HepG2 (cell line): ENCODE measurements at regions not wholly inside any gene's neighbourhood (a gene's known extent, or its start where the extent isn't known, plus 50 kb on each side); places are given as distances from the start of the nearest gene placed in this dataset.

Experiments used
- ATF7 ChIP-seq, 2 experiments: fragments of 450-650 bp in 1 of 2; sonication (generic) in 1 of 2; formaldehyde crosslinking in 1 of 2; IDR thresholded peaks; 2 replicates each; pipeline versions ENCODE4 v1.4.0 to v1.6.1; 2016 to 2020; ENCODE audit warnings: antibody characterized with exemption in 1 of 2, mild to moderate bottlenecking in 1 of 2, missing genetic modification reagents in 1 of 2
- ELK4 ChIP-seq: sonication (generic); formaldehyde crosslinking; IDR thresholded peaks from 2 replicates; pipeline ENCODE4 v1.9.0; 2021; ENCODE audit warnings: missing genetic modification reagents, borderline replicate concordance
- EZH2 ChIP-seq: conservative IDR thresholded peaks from 2 replicates; pipeline ENCODE4 v1.6.1; 2012; ENCODE audit warnings: mild to moderate bottlenecking, low read depth, low read length, moderate library complexity
- GABPA ChIP-seq, 2 experiments: IDR thresholded peaks; 2 replicates each; pipeline ENCODE4 v1.6.1; 2011 to 2016; ENCODE audit warnings: low read depth in 2 of 2, low read length in 1 of 2, missing biosample characterization in 1 of 2, missing genetic modification characterization in 1 of 2
- HOXD1 ChIP-seq: sonication (generic); formaldehyde crosslinking; IDR thresholded peaks from 2 replicates; pipeline ENCODE4 v1.5.0; 2020; ENCODE audit warnings: missing genetic modification reagents
- MAX ChIP-seq: IDR thresholded peaks from 2 replicates; pipeline ENCODE4 v1.6.1; 2012; ENCODE audit warnings: inconsistent platforms
- NR3C1 ChIP-seq: sonication (generic); formaldehyde crosslinking; IDR thresholded peaks from 2 replicates; pipeline ENCODE4 v1.4.0; 2020; ENCODE audit warnings: missing genetic modification reagents
- SMARCC2 ChIP-seq: fragments of 450-650 bp; IDR thresholded peaks from 2 replicates; pipeline ENCODE4 v1.6.1; 2017; ENCODE audit warnings: antibody characterized with exemption, mild to moderate bottlenecking
- TEF ChIP-seq: sonication (generic); formaldehyde crosslinking; IDR thresholded peaks from 2 replicates; pipeline ENCODE4 v1.5.0; 2020; ENCODE audit warnings: missing genetic modification reagents
- ZFP36L1 ChIP-seq: sonication (generic); formaldehyde crosslinking; IDR thresholded peaks from 2 replicates; pipeline ENCODE4 v1.8.0; 2022; ENCODE audit warnings: mild to moderate bottlenecking, missing genetic modification reagents, moderate library complexity
- TF ChIP-seq, protein P1 (sequence below): sonication (generic); formaldehyde crosslinking; IDR thresholded peaks from 2 replicates; pipeline ENCODE4 v1.5.0; 2020; ENCODE audit warnings: mild to moderate bottlenecking, missing genetic modification reagents, moderate library complexity
- TF ChIP-seq, protein P2 (sequence below): sonication (generic); formaldehyde crosslinking; IDR thresholded peaks from 2 replicates; pipeline ENCODE4 v1.4.0; 2020; ENCODE audit warnings: mild to moderate bottlenecking, missing genetic modification reagents
- TF ChIP-seq, protein P3 (sequence below): sonication (generic); formaldehyde crosslinking; IDR thresholded peaks from 2 replicates; pipeline ENCODE4 v1.4.0; 2020; ENCODE audit warnings: mild to moderate bottlenecking, missing genetic modification reagents

GRCh38 chr3:15989419-15989818 is 185.1 kb upstream of the GALNT15 start:
- TF ChIP-seq, protein P1, sequence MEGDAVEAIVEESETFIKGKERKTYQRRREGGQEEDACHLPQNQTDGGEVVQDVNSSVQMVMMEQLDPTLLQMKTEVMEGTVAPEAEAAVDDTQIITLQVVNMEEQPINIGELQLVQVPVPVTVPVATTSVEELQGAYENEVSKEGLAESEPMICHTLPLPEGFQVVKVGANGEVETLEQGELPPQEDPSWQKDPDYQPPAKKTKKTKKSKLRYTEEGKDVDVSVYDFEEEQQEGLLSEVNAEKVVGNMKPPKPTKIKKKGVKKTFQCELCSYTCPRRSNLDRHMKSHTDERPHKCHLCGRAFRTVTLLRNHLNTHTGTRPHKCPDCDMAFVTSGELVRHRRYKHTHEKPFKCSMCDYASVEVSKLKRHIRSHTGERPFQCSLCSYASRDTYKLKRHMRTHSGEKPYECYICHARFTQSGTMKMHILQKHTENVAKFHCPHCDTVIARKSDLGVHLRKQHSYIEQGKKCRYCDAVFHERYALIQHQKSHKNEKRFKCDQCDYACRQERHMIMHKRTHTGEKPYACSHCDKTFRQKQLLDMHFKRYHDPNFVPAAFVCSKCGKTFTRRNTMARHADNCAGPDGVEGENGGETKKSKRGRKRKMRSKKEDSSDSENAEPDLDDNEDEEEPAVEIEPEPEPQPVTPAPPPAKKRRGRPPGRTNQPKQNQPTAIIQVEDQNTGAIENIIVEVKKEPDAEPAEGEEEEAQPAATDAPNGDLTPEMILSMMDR (CRISPR knock-in tag) = 0 out of 2 replicates have a peak, but pooled peaks have one; percentile 12
- TF ChIP-seq, protein P2, sequence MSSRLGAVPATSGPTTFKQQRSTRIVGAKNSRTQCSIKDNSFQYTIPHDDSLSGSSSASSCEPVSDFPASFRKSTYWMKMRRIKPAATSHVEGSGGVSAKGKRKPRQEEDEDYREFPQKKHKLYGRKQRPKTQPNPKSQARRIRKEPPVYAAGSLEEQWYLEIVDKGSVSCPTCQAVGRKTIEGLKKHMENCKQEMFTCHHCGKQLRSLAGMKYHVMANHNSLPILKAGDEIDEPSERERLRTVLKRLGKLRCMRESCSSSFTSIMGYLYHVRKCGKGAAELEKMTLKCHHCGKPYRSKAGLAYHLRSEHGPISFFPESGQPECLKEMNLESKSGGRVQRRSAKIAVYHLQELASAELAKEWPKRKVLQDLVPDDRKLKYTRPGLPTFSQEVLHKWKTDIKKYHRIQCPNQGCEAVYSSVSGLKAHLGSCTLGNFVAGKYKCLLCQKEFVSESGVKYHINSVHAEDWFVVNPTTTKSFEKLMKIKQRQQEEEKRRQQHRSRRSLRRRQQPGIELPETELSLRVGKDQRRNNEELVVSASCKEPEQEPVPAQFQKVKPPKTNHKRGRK (CRISPR knock-in tag) = no peak
- no peak for TF ChIP-seq SMARCC2
- no peak for TF ChIP-seq NR3C1 (CRISPR knock-in tag)
- TF ChIP-seq ZFP36L1 (CRISPR knock-in tag) = no peak
- TF ChIP-seq, protein P3, sequence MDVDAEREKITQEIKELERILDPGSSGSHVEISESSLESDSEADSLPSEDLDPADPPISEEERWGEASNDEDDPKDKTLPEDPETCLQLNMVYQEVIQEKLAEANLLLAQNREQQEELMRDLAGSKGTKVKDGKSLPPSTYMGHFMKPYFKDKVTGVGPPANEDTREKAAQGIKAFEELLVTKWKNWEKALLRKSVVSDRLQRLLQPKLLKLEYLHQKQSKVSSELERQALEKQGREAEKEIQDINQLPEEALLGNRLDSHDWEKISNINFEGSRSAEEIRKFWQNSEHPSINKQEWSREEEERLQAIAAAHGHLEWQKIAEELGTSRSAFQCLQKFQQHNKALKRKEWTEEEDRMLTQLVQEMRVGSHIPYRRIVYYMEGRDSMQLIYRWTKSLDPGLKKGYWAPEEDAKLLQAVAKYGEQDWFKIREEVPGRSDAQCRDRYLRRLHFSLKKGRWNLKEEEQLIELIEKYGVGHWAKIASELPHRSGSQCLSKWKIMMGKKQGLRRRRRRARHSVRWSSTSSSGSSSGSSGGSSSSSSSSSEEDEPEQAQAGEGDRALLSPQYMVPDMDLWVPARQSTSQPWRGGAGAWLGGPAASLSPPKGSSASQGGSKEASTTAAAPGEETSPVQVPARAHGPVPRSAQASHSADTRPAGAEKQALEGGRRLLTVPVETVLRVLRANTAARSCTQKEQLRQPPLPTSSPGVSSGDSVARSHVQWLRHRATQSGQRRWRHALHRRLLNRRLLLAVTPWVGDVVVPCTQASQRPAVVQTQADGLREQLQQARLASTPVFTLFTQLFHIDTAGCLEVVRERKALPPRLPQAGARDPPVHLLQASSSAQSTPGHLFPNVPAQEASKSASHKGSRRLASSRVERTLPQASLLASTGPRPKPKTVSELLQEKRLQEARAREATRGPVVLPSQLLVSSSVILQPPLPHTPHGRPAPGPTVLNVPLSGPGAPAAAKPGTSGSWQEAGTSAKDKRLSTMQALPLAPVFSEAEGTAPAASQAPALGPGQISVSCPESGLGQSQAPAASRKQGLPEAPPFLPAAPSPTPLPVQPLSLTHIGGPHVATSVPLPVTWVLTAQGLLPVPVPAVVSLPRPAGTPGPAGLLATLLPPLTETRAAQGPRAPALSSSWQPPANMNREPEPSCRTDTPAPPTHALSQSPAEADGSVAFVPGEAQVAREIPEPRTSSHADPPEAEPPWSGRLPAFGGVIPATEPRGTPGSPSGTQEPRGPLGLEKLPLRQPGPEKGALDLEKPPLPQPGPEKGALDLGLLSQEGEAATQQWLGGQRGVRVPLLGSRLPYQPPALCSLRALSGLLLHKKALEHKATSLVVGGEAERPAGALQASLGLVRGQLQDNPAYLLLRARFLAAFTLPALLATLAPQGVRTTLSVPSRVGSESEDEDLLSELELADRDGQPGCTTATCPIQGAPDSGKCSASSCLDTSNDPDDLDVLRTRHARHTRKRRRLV (CRISPR knock-in tag) = no peak
- TF ChIP-seq ATF7 (IDR thresholded peaks at IDR 0.05) = no peak
- TF ChIP-seq ATF7 (CRISPR knock-in tag; IDR thresholded peaks at IDR 0.05) = no peak
- TF ChIP-seq GABPA (IDR thresholded peaks at IDR 0.05; ENCODE audit: low read depth, low read length) = no peak
- no peak for TF ChIP-seq GABPA (CRISPR knock-in tag; IDR thresholded peaks at IDR 0.05; ENCODE audit: low read depth)
- TF ChIP-seq HOXD1 (CRISPR knock-in tag) = no peak
- no peak for TF ChIP-seq EZH2
- TF ChIP-seq MAX = no peak
- no peak for TF ChIP-seq ELK4 (CRISPR knock-in tag)
- no peak for TF ChIP-seq TEF
